H1 (cell line): ENCODE measurements at regions not wholly inside any gene's neighbourhood (a gene's known extent, or its start where the extent isn't known, plus 50 kb on each side); places are given as distances from the start of the nearest gene placed in this dataset.

Source experiments
- CTCF ChIA-PET: fragments of 300-600 bp; sonication (Branson Sonifier 250); formaldehyde crosslinking; loops from one replicate; lab custom pipeline; 2021; ENCODE audit not compliant: partially characterized antibody; lab: Charles Lee
- POLR2A ChIA-PET: fragments of 300-600 bp; sonication (Branson Sonifier 250); formaldehyde crosslinking; loops from one replicate; lab custom pipeline; 2021; ENCODE audit warnings: inconsistent platforms; ENCODE audit not compliant: partially characterized antibody; lab: Charles Lee
- DNase-seq, 2 experiments: peaks; one replicate each; pipeline versions ENCODE4 v3.0.0 to v3.0.0-alpha.2; 2010 to 2022; ENCODE audit warnings: low spot score in 2 of 2, low read depth in 1 of 2, mixed read lengths in 1 of 2
- FAIRE-seq: peaks from 2 replicates; lab custom pipeline; 2011; peaks lifted over from hg19 to GRCh38; lab: Jason Lieb, UNC
- H2AFZ ChIP-seq: 2 replicates; pipeline ENCODE4 v1.8.1; 2012; ENCODE audit warnings: low read length, inconsistent platforms
- H2AK5ac ChIP-seq: 2 replicates; pipeline ENCODE4 v1.6.1; 2013; ENCODE audit warnings: low read depth, low read length
- H2BK120ac ChIP-seq: replicated peaks from 2 replicates; pipeline ENCODE3; 2013; ENCODE audit warnings: low read depth, low read length, inconsistent platforms
- H2BK12ac ChIP-seq: 2 replicates; pipeline ENCODE4 v1.6.1; 2013; ENCODE audit warnings: low read depth, low read length
- H2BK15ac ChIP-seq: 2 replicates; pipeline ENCODE4 v1.6.1; 2013; ENCODE audit warnings: low read length
- H2BK20ac ChIP-seq: 2 replicates; pipeline ENCODE4 v1.6.1; 2013; ENCODE audit warnings: low read length
- H2BK5ac ChIP-seq: 2 replicates; pipeline ENCODE4 v1.6.1; 2013; ENCODE audit warnings: low read depth, low read length
- H3K14ac ChIP-seq: 2 replicates; pipeline ENCODE4 v1.6.1; 2013; ENCODE audit warnings: inconsistent platforms; ENCODE audit not compliant: insufficient read length
- H3K18ac ChIP-seq: 2 replicates; pipeline ENCODE4 v1.6.1; 2013; ENCODE audit warnings: low read length; ENCODE audit errors: extremely low read depth
- H3K23ac ChIP-seq: 2 replicates; pipeline ENCODE4 v1.6.1; 2013; ENCODE audit warnings: inconsistent platforms; ENCODE audit not compliant: insufficient read length
- H3K23me2 ChIP-seq: 2 replicates; pipeline ENCODE4 v1.6.1; 2013; ENCODE audit warnings: low read depth, low read length
- H3K27ac ChIP-seq: 2 replicates; pipeline ENCODE4 v1.6.1; 2011; ENCODE audit warnings: low read depth, low read length, inconsistent platforms
- H3K27me3 ChIP-seq, 4 experiments: replicated peaks in 1 of 4; 1 replicate in 1 of 4; 2 replicates in 3 of 4; pipeline versions ENCODE4 v1.6.1 to v1.8.1; 2011 to 2013; ENCODE audit warnings: low read length in 3 of 4, mild to moderate bottlenecking in 3 of 4, inconsistent platforms in 2 of 4, mixed read lengths in 2 of 4, moderate library complexity in 1 of 4; ENCODE audit not compliant: control insufficient read depth in 3 of 4, insufficient read depth in 3 of 4; ENCODE audit errors: extremely low read depth in 1 of 4
- H3K36me3 ChIP-seq, 4 experiments: 2 replicates each; pipeline versions ENCODE4 v1.6.1 to v1.8.1; 2011 to 2013; ENCODE audit warnings: mild to moderate bottlenecking in 4 of 4, low read length in 3 of 4, moderate library complexity in 2 of 4, control low read depth in 1 of 4, inconsistent platforms in 1 of 4; ENCODE audit not compliant: insufficient read depth in 4 of 4, control insufficient read depth in 2 of 4
- H3K4ac ChIP-seq: replicated peaks from 2 replicates; pipeline ENCODE3; 2013; ENCODE audit warnings: low read length, low read depth, mixed read lengths, inconsistent platforms; ENCODE audit not compliant: insufficient read length
- H3K4me1 ChIP-seq, 4 experiments: replicated peaks in 1 of 4; 1 replicate in 1 of 4; 2 replicates in 3 of 4; pipeline versions ENCODE4 v1.6.1 to v1.8.1; 2011 to 2013; ENCODE audit warnings: low read length in 3 of 4, inconsistent platforms in 2 of 4, mixed read lengths in 1 of 4; ENCODE audit not compliant: insufficient read depth in 4 of 4, control insufficient read depth in 3 of 4
- H3K4me2 ChIP-seq, 2 experiments: 2 replicates each; pipeline versions ENCODE4 v1.6.1 to v1.8.1; 2011 to 2013; ENCODE audit warnings: low read depth in 2 of 2, low read length in 2 of 2, control low read depth in 1 of 2, inconsistent platforms in 1 of 2, mild to moderate bottlenecking in 1 of 2; ENCODE audit not compliant: insufficient read depth in 1 of 2
- H3K4me3 ChIP-seq, 4 experiments: fragments of 200-600, 300-600 bp in 1 of 4; sonication (generic), shearing (Covaris generic), sonication (Bioruptor Twin) in 1 of 4; 2 replicates each; pipeline versions ENCODE4 v1.5.1 to v1.8.1; 2011 to 2016; ENCODE audit warnings: low read length in 4 of 4, low read depth in 3 of 4, control low read depth in 2 of 4, inconsistent platforms in 2 of 4, mild to moderate bottlenecking in 2 of 4, mixed read lengths in 1 of 4, moderate library complexity in 1 of 4; ENCODE audit not compliant: insufficient read depth in 2 of 4; ENCODE audit errors: extremely low read depth in 1 of 4
- H3K56ac ChIP-seq: replicated peaks from 2 replicates; pipeline ENCODE3; 2013; ENCODE audit warnings: low read depth, mild to moderate bottlenecking, mixed read lengths, low read length, inconsistent platforms; ENCODE audit not compliant: insufficient read length
- H3K79me1 ChIP-seq: 2 replicates; pipeline ENCODE4 v1.6.1; 2013; ENCODE audit warnings: low read depth, low read length, control low read depth
- H3K79me2 ChIP-seq, 2 experiments: 2 replicates each; pipeline versions ENCODE4 v1.6.1 to v1.8.1; 2012 to 2013; ENCODE audit warnings: low read length in 2 of 2, mild to moderate bottlenecking in 2 of 2, inconsistent platforms in 1 of 2; ENCODE audit not compliant: insufficient read depth in 2 of 2, control insufficient read depth in 1 of 2
- H3K9ac ChIP-seq, 4 experiments: replicated peaks in 1 of 4; 1 replicate in 1 of 4; 2 replicates in 3 of 4; pipeline versions ENCODE4 v1.6.1 to v1.8.1; 2011 to 2013; ENCODE audit warnings: low read depth in 3 of 4, low read length in 3 of 4, control low read depth in 2 of 4, mild to moderate bottlenecking in 2 of 4, moderate library complexity in 2 of 4, inconsistent platforms in 1 of 4; ENCODE audit errors: extremely low read depth in 1 of 4
- H3K9me3 ChIP-seq, 2 experiments: 2 replicates each; pipeline versions ENCODE4 v1.6.1 to v1.8.1; 2012 to 2013; ENCODE audit warnings: mild to moderate bottlenecking in 2 of 2, moderate library complexity in 2 of 2, control low read depth in 1 of 2, inconsistent platforms in 1 of 2, low read depth in 1 of 2, low read length in 1 of 2, mixed read lengths in 1 of 2; ENCODE audit not compliant: insufficient read depth in 2 of 2
- H4K20me1 ChIP-seq, 2 experiments: replicated peaks in 1 of 2; 2 replicates each; pipeline versions ENCODE3 to v1.8.1; 2011 to 2013; ENCODE audit warnings: inconsistent platforms in 2 of 2, low read length in 2 of 2, mild to moderate bottlenecking in 1 of 2; ENCODE audit not compliant: insufficient read depth in 2 of 2, control insufficient read depth in 1 of 2
- H4K5ac ChIP-seq: 2 replicates; pipeline ENCODE4 v1.6.1; 2013; ENCODE audit warnings: low read length, low read depth, mixed read lengths, inconsistent platforms; ENCODE audit not compliant: insufficient read length
- H4K8ac ChIP-seq: 2 replicates; pipeline ENCODE4 v1.8.0; 2013; ENCODE audit warnings: mild to moderate bottlenecking, moderate library complexity, low read length, inconsistent platforms; ENCODE audit not compliant: insufficient read depth; ENCODE audit errors: extremely low read depth
- H4K91ac ChIP-seq: replicated peaks from 2 replicates; pipeline ENCODE3; 2013; ENCODE audit warnings: low read length, mixed read lengths, inconsistent platforms; ENCODE audit not compliant: insufficient read length
- CBX5 ChIP-seq: fragments of 300-800, 300-1000 bp; sonication (generic); IDR thresholded peaks from 2 replicates; pipeline ENCODE4 v1.7.1; 2016; ENCODE audit warnings: antibody characterized with exemption, low read length, low read depth
- CTBP2 ChIP-seq: IDR thresholded peaks from 2 replicates; pipeline ENCODE4 v1.7.0; 2011; ENCODE audit warnings: borderline replicate concordance, mild to moderate bottlenecking, moderate library complexity, mixed read lengths, low read length; ENCODE audit not compliant: insufficient read depth, insufficient read length
- EP300 ChIP-seq, 2 experiments: IDR thresholded peaks; 1 replicate in 1 of 2; 2 replicates in 1 of 2; pipeline ENCODE4 v1.6.1; 2011 to 2012; ENCODE audit warnings: low read depth in 2 of 2, low read length in 2 of 2, mild to moderate bottlenecking in 2 of 2, borderline replicate concordance in 1 of 2, inconsistent platforms in 1 of 2, moderate library complexity in 1 of 2
- FOSL1 ChIP-seq: IDR thresholded peaks from 2 replicates; pipeline ENCODE4 v1.6.1; 2011; ENCODE audit warnings: mild to moderate bottlenecking, low read depth, low read length, moderate library complexity; ENCODE audit not compliant: insufficient read depth
- POLR2A ChIP-seq, 2 experiments: IDR thresholded peaks; 1 replicate in 1 of 2; 2 replicates in 1 of 2; pipeline ENCODE4 v1.6.1; 2011; ENCODE audit warnings: low read depth in 2 of 2, low read length in 2 of 2, mild to moderate bottlenecking in 2 of 2; ENCODE audit errors: control extremely low read depth in 1 of 2
- SIRT6 ChIP-seq: IDR thresholded peaks from one replicate; pipeline ENCODE4 v1.7.1; 2012; ENCODE audit warnings: low read length, inconsistent platforms
- SIX5 ChIP-seq: IDR thresholded peaks from 2 replicates; pipeline ENCODE4 v1.6.1; 2011; ENCODE audit warnings: mild to moderate bottlenecking, low read depth, low read length
- SRF ChIP-seq: IDR thresholded peaks from 2 replicates; pipeline ENCODE4 v1.6.1; 2011; ENCODE audit warnings: mild to moderate bottlenecking, low read depth, low read length, moderate library complexity
- SUZ12 ChIP-seq: fragments of 200-600 bp; sonication (generic); IDR thresholded peaks from 2 replicates; pipeline ENCODE4 v1.6.1; 2012; ENCODE audit warnings: mild to moderate bottlenecking, inconsistent platforms, low read length, moderate library complexity, mixed read lengths
- TAF1 ChIP-seq: IDR thresholded peaks from 2 replicates; pipeline ENCODE4 v1.6.1; 2011; ENCODE audit warnings: mild to moderate bottlenecking, low read depth, low read length
- WGBS, 2 experiments: shearing (Covaris generic) in 1 of 2; methylation state at CpG; one replicate each; pipeline versions ENCODE4 v1.1.6 to v1.1.7; 2013 to 2015; ENCODE audit warnings: low lambda C conversion rate in 2 of 2, mixed read lengths in 2 of 2, inconsistent platforms in 1 of 2, low coverage in 1 of 2, missing lambda C conversion rate in 1 of 2; ENCODE audit not compliant: insufficient replicate concordance in 2 of 2, insufficient coverage in 1 of 2, insufficient read length in 1 of 2; ENCODE audit errors: extremely low coverage in 1 of 2, missing lambda C conversion rate in 1 of 2; 5-methylcytosine and 5-hydroxymethylcytosine counted together

GRCh38 chr6:139751179-139751578, 376.7 kb upstream of the CITED2 start:
- H2BK5ac ChIP-seq = no peak overlapping the region

More at GRCh38 chr6:139751179-139751578, 376.7 kb upstream of the CITED2 start:
- no peak overlapping the region for H3K4me3 ChIP-seq
- H3K4me1 ChIP-seq = no peaks in the 10 kb centered on the region
- H4K91ac ChIP-seq = no peak overlapping the region
- 91% methylated on average over 3 of the region's 3 CpGs; no CpG with 5 or more reads in 1 of the 2 experiments for WGBS, 2 experiments
- no peak overlapping the region for H2BK120ac ChIP-seq
- H3K4me2 ChIP-seq = no peak overlapping the region
- H2BK20ac ChIP-seq = no peak overlapping the region
- H3K18ac ChIP-seq = no peak overlapping the region
- no peak overlapping the region for H2AFZ ChIP-seq
- H3K36me3 ChIP-seq = no peaks in the 10 kb centered on the region
- H3K9ac ChIP-seq = no peak overlapping the region
- TF ChIP-seq CBX5 = no peak
- TF ChIP-seq TAF1 = no peak
- no peak for TF ChIP-seq SIX5
- TF ChIP-seq FOSL1 = no peak
- TF ChIP-seq POLR2A (IDR thresholded peaks at IDR 0.05; ENCODE audit: control extremely low read depth in 1 of 2, low read depth in 2 of 2, low read length in 2 of 2) = no peak
- TF ChIP-seq CTBP2 = no peak
- no peak for TF ChIP-seq SRF
- no peak for TF ChIP-seq EP300 (IDR thresholded peaks at IDR 0.05; ENCODE audit: borderline replicate concordance in 1 of 2, low read depth in 2 of 2, low read length in 2 of 2)
- no peak for TF ChIP-seq SUZ12
- TF ChIP-seq SIRT6 = no peak
- H3K27me3 ChIP-seq = no peaks in the 10 kb centered on the region
- H3K56ac ChIP-seq = no peak overlapping the region
- no peak overlapping the region for H4K5ac ChIP-seq
- CTCF ChIA-PET = interaction anchor here (0.6 to 1.0 kb wide), 3 partner anchors 13 to 387 kb away, joined by 3 read pairs; no protein-coding TSS in a partner anchor
- H3K4ac ChIP-seq = no peak overlapping the region
- H2AK5ac ChIP-seq = no peak overlapping the region
- FAIRE-seq (no peak), DNase-seq (no peak)
- H2BK12ac ChIP-seq = no peak overlapping the region
- H2BK15ac ChIP-seq = no peak overlapping the region
- H3K79me1 ChIP-seq = no peaks in the 10 kb centered on the region
- no peak overlapping the region for H3K14ac ChIP-seq
- POLR2A ChIA-PET = no interaction called here
- no peaks in the 10 kb centered on the region; the same call in 1 of the 2 replicates for H3K23me2 ChIP-seq
- H3K79me2 ChIP-seq = no peaks in the 10 kb centered on the region
- H3K23ac ChIP-seq = no peak overlapping the region
- H4K8ac ChIP-seq = no peak overlapping the region
- H4K20me1 ChIP-seq = no peaks in the 10 kb centered on the region
- no peaks in the 10 kb centered on the region for H3K9me3 ChIP-seq
- no peak overlapping the region for H3K27ac ChIP-seq
